GM21390 (cell line): ENCODE measurements at regions not wholly inside any gene's neighbourhood (a gene's known extent, or its start where the extent isn't known, plus 50 kb on each side); places are given as distances from the start of the nearest gene placed in this dataset.

ENCODE experiments used
- ATAC-seq: cut with Tn5 transposase; IDR thresholded peaks from one replicate; pipeline ENCODE4 v1.9.1; 2021; ENCODE audit not compliant: unreplicated experiment

DNA sequence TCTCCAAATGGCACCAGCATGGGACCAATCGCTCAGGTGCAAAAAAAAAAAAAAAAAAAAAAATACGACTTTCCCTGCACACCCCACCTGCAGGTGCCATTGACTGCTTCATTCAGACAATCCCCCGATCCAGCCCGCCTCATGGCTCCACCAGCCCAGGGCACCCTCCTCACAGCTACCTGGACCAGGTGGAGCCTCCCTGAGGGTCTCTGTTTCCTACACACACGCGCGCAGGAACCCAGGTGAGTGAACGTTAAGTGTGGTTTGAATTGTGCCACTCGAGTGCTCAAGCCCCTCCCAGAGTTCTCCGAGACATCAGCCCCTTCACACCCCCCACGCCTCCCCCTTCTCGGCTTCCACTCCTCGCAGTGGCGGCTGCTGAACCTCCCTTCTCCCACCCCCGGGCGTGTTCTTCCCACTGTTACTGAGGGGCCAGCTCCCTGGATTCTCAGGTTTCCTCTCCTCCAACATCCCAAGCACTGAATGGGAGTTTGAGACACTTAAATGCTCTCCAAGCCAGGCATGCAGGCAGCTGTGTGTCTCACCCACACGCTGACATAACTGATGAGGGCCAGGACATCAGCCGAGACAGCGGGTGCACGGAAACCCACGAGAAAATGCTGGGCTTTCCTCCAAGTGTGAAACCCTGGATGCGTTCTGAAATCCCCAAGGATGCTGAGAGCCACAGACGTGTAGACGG is 88.8 kb upstream of the SNTG2 start:
- ATAC-seq = no peak

DNA sequence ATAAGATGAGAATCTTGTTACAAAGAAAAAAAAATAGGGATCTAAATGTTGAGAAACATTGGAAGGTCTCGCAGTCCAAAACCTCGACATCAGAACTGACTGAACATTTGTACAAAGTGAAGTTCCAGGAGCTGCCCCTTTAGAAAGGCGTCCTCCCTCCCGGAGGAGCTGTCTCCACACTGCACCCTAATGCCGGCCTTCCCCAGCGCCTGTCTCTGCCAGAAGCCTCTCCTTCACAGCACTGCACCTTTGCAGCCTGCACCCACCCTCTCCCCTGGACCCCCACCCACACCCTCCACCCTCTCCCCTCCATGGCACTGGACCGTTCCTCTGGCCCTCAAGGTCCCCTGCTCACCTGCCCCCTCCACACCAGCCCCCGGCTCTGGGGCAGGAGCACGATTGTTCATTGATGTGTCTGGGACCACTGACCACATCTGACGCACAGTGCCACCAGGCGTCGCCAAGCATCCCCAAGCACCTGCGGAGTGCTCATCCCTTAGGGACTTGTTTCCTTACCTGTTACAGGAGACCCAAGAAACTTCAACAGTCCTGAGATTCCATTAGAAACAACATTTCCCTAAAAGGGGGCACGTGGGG is 90.3 kb upstream of the SNTG2 start:
- no peak for ATAC-seq

DNA sequence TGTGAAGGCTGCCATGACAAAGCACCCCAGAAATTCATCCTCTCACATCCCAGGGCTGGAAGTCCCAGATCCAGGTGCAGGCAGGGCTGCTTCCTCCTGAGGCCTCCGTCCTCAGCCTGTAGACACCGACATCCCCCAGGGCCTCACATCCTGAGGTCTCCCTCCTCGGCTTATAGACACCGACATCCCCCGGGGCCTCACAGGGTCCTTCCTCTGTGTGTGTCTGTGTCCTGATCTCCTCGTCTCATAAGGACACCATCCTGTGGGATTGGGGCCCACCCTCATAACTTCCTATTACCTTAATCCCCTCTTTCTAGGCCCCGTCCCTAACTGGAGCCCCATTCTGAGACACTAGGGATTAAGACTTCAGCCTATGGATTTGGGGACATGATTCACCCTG is 92.0 kb upstream of the SNTG2 start:
- no peak for ATAC-seq

DNA sequence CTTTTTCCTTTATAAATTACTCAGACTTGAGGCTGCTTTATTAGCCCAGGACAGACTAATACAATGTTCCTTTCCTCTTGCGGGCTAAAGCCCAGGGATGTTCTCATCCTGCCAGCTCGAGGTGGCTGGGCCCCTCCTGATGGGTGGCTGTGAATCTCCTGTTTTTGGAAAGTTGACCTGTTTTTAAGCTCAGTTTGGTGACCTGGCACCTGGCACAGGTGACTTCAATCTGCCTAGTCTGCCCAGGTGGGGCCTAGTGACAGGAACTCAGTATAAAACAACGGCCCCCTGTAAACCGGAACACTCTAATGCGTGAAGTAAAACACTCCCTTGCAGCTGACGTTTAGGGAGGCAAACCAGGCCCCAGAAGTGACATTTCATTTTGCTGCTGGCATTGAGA is 92.7 kb upstream of the SNTG2 start:
- ATAC-seq = no peak

DNA sequence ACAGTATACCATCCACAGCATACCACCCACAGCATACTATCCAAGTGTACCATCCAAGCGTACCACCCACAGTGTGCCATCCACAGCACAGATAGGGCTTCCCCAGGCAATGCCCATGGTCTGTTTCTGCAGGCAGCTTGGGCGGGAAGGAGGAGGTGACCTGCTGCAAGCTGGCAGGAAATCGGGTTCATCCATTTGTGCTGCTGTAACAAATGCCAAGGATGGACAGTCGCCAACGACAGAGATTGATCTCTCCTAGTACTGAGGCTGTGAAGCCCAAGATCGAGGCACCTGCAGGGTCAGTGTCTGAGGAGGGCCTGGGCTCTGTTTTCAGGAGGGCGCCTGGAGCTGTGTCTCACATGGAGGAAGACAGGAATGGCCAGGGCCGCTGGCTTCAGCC is 93.6 kb upstream of the SNTG2 start:
- no peak for ATAC-seq

DNA sequence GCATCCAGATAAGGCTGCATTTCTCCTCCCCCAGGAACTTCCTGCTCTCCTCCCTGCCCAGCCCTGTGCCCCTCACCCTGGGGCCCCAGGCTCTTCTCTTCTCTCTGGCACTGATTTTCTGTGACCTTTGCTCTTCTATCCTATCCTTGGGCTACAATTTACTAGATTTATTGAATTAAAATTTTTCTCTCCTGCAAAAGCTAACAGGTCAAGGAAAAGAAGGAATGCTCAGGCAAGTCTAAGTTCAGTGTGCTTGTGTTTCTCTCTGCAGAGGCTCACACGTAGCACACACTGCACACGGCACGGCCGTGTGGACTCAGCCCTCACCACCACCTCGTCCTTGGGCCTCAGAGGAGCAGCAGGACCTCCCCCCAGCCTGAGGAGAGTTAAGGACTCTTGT is 94.2 kb upstream of the SNTG2 start:
- no peak for ATAC-seq

DNA sequence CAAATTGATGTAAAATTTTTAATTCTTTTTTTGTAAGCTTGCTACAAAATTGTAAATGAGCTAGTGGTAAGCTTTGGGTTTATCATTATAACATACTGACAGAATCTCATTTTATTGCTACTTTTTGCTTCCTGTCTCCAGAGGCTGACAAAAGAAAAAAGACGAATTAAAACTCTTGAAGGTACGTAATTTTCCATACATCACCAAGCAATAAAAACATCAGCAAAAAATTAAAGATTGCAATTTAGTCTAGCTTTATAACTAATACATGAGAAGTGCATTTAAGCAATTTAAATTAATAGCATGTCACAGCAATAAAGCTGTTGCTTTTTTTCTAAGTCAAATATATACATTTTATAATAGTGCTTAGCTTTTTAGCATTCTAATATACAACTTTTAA is 94.6 kb upstream of the SNTG2 start:
- ATAC-seq = no peak

DNA sequence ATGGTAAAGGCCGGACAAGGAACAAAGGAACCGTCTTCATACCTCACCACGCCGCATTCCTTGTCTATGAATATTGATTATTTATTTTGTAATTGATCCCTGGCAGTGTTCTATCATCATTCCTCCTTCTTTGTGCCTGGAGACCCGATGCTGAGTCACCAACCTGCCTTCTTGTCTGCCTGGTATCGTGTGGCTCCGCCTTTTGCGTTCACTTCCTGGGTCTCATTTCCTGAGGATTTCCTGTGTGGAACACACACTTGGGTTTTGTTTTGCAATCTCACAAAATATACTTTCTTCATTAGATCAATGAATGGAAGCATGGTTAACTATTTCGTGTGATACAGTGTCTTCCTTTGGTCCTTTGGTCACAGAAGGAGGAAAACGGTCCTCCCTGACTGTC is 95.5 kb upstream of the SNTG2 start:
- no peak for ATAC-seq

DNA sequence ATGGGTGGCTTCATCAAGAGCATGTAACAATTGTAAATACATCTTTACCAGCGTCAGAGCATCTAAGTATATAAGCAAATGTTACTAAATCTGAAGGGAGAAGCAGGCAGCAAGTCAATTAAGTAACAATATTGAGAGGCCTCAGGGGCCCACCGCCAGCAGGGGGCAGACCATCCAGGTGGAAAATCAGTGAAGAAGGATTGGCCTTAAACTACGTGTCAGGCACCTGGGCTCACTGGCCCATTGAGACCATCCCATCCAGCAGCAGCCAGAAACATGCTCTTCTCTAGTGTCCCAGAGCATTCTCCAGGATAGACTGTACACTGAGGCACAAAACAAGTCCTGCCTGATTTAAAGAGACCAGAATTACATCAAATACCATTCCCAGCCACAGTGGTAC is 96.2 kb upstream of the SNTG2 start:
- ATAC-seq = no peak

DNA sequence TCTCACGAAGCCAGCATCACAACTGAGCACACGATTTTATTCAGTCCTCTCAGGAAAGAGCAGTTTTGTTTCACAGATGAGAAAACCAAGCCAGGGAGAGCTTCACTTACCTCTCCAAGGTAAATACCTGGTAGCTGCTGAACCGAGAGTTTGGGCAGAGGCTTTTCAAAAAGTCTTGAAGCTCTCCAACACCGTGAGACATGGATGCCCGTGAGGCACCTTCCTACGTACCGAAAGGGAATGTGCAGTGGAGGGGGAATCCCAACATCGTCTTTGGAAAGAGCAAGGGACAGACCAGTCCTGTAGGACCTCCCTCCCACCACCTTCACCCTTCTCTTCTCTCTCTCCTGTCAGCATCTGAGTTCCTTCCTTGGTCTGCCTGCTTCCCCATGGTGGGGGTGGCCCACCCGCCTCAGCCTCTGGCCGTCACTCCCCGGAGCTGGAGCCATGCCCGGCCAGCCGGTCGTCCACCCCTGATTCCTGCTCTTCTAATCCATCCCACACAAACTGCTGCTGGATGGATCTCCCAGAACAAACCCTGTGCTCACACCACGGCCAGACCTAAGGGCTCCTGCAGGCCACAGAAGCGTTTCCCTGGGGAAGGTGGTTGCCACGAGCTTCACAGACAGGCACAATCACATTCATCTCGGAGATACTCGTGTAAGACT is 97.3 kb upstream of the SNTG2 start:
- no peak for ATAC-seq

DNA sequence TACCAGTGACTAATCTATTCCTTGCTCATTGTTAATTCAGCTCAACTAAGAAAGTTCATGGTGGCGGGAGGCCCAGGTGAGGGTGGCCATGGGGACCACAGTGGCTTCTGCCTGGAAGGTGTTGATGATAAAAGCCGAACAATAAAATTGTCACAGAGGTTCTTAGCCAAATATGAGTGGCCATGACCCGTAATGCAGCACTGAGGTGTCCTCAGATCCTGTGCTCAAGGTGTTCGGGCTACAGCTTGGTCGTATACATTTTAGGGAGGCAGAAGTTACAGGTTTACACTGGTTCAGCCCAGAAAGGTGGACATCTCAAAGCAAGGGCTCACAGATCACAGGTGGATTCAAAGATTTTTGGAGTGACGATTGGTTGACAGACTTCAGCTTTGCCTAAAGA is 98.5 kb upstream of the SNTG2 start:
- ATAC-seq = no peak

DNA sequence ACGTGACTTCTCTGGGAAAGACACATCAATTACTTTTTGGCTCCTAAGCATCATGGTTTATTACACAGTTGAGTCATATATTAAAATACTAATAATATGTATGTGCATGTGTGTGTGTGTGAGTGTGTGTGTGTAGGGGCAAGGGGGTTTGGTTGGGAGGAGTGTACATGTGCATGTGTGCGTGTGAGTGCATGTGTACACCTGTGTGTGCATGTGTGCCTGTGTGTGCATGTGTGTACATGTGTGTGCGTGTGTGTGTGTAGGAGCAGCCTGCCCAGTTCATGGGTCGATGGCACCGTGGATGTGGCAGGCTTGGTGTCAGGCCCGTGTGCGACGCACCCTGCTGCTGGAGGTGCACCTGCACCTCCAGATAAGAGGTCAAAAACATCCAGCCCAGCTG is 99.0 kb upstream of the SNTG2 start:
- ATAC-seq = no peak

DNA sequence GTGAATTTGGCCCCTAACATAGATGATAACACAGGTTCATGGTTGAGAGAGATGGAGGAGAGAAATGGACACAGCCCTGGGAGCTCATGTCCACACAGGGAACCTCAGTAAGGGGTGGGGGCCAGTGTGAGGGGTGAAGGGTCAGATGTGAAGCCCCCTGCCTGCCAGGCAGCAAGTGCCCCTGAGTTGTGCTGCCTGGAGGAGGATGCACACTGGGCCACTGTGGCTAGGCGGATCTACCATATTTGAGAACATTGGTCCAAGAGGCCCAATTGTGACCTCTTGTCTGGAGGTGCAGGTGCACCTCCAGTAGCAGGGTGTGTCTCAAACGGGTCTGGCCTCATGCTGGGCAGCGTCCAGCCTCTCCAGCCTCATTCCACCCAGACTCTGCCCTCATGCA is 99.6 kb upstream of the SNTG2 start:
- no peak for ATAC-seq

DNA sequence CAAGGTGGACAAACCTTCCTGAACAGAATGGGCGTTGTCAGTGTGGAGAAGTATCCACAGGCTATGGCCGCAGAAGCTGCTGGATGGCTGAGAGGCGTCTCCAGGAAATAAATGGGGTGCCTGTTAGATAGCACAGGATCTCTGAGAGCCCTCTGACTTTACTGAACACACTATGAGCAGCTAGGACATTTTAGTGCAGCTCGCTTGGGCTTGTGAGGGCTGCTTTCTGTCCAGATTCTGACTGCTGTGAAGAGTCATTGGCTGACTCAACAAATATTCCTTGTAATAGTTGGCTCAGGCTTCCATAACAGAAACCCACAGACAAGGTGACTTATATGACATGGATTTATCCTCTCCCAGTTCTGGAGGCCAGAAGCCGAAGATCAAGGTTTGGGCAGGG is 100.2 kb upstream of the SNTG2 start:
- no peak for ATAC-seq

DNA sequence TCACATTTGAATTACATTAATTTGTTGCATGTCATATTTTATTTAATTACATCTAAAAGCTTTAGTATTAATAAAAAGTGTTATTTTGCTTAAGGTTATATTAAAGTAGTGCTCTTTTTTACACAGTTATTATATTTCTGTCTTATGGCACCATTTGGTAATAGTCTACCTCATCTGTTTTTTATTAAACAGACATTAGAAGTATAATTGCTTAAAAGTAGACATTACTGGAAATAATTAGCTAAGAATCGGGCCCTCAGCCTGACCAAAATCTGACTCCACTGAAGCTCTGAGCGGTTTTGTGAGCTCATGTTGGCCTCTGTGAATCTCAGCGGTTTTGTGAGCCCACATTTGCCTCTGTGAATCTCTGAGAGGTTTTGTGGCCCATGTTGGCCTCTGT is 102.5 kb upstream of the SNTG2 start:
- ATAC-seq = no peak

DNA sequence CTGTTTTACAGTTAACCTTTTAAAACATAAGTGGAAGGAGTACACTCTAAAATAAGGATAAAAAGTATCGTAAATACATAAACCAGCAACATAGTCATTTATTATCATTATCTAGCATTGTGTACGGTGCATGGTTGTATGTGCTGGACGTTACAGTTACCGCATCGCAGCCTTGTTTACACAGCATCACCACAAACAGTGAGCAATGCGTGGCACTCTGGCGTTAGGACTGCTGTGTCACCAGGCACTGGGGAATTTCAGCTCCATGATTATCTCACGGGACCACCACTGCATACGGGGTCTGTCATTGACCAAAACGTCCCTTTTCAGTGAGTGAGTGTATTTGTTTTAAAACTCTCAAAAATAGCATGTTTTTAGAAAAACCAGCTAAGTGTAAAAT is 103.0 kb upstream of the SNTG2 start:
- ATAC-seq = no peak

DNA sequence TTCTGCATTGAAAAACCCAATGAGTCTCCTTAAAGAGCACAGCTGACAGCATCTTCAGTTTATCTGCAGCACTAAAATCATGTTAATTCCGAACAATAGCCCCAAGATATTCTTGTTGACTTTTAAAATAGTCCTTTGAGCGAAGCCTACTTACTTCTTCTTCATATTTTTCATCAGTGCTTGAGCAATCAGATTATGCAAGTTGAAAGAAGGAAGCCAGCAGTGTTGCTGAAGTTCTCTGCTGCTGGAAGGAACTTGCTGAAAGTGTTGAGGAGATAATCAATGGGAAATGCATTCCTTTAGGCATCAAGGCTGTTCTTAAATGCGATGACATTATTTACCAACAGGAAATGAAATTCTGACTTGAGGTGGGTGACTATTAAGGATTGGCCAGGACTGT is 105.9 kb upstream of the SNTG2 start:
- ATAC-seq = no peak

DNA sequence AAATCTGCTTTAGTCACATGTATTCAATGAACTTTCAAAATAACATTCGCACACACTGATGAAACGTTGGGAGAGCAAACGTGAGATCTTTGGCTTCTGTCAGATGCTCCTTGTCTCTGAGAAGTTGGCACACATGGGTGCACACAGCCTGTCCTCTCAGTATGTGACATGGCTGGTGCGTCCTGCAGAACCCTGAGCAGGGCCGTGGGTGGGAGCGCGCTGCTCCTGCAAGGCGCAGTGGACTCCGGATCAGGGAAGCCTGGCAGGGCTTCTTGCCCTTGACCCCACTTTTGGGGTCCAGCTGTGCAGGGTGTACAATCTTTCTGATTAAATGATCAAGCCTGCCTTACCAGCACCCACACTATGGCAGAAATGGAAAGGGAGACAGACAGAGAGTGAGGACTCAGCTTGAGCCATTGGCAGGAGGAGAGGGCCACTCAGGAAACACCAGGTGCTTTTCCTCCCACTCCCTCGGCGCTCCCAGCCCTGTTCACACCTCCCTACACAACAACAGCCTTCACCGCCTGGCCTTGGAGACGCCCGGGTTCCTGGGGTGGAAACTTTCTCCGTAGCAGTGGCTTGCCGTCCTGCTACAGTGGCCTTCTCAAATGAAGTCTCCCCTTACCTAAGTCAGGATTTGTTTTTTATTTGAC is 108.4 kb upstream of the SNTG2 start:
- no peak for ATAC-seq

DNA sequence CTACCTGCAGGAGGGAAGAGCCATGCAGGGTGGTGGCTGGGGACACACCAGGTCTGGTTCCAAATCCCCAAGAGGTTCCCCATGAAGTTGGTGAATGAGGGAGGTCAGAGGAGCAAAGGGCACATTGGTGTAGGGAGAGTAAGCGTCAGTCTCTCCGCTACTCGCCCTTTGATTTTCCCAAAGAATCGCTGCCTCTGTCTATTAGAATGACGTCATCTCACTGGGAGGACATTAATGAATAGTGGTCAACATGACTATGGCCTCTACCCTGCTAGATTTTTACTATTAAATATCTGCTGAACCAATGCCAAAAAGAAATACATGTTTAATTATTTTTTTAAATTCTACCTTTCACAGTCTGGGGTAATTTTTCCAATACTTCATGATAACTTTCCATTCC is 109.6 kb upstream of the SNTG2 start:
- ATAC-seq = no peak

DNA sequence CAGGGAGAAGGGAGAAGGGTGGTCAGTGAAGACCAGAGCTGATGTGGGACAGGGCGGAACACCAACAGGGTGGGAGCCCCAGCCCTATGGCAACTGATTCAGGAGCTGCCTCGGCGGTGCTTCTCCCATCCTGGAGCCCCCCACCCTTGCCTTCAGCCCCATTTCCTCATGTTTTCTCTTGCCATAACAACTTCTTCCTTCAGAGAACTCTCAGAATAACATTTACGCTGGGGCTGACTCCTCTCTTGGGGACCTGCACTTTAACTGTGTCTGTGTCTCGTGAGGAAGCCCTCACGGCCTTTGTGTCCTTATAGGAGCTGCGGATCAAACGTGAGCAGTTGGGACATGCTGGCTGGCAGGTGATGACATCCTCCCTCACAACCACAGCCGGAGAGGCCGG is 116.4 kb upstream of the SNTG2 start:
- no peak for ATAC-seq

DNA sequence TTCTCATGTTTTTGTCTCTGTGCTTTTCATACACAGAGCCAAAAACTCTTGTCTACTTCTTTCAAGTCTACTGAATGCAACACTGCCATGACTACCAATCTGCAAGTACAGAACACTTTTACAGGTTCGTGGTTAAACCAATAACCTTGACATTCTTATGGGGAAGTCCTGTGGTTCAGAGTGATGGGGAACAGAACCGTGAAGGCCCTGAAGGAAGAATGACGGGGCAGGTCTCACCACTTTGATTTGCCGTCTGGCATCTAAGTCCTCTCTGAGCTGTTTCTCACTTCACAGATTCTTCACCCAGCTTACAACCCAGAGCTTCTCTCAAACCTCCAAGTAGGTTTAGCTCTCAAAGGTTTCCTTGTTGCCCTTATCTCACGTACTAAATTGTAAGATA is 117.5 kb upstream of the SNTG2 start:
- no peak for ATAC-seq

DNA sequence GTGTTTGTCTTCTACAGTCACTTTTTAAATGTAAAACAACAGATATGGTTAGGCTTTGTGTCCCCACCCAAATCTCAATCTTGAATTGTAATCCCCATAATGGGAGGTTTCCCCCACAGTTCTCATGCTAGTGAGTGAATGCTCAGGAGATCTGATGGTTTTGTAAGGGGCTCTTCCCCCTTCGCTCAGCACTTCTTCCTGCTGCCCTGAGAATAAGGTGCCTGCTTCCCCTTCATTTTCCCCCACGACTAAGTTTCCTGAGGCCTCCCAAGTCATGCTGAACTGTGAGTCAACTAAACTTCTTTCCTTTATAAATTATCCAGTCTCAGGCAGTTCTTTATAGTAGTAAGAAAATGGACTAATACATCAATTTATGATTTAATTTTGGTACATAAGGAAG is 118.0 kb upstream of the SNTG2 start:
- no peak for ATAC-seq
